IPS-18a (cell line): ENCODE measurements at regions not wholly inside any gene's neighbourhood (a gene's known extent, or its start where the extent isn't known, plus 50 kb on each side); places are given as distances from the start of the nearest gene placed in this dataset.

ENCODE experiments used
- H3K27ac ChIP-seq: one replicate; pipeline ENCODE4 v1.5.1; 2013; ENCODE audit warnings: low read length
- H3K27me3 ChIP-seq: one replicate; pipeline ENCODE4 v1.6.1; 2013; ENCODE audit warnings: mild to moderate bottlenecking, low read length; ENCODE audit not compliant: control insufficient read depth, insufficient read depth
- H3K36me3 ChIP-seq: one replicate; pipeline ENCODE4 v1.6.1; 2013; ENCODE audit warnings: low read depth, low read length; ENCODE audit not compliant: control insufficient read depth
- H3K4me1 ChIP-seq: one replicate; pipeline ENCODE4 v1.6.1; 2013; ENCODE audit warnings: low read depth, low read length; ENCODE audit not compliant: control insufficient read depth
- H3K4me3 ChIP-seq: one replicate; pipeline ENCODE4 v1.5.1; 2013; ENCODE audit warnings: low read length
- H3K9ac ChIP-seq: one replicate; pipeline ENCODE4 v1.6.1; 2013; ENCODE audit warnings: mild to moderate bottlenecking, low read length, moderate library complexity
- H3K9me3 ChIP-seq: one replicate; pipeline ENCODE4 v1.6.1; 2013; ENCODE audit warnings: low read depth, low read length; ENCODE audit not compliant: control insufficient read depth

DNA sequence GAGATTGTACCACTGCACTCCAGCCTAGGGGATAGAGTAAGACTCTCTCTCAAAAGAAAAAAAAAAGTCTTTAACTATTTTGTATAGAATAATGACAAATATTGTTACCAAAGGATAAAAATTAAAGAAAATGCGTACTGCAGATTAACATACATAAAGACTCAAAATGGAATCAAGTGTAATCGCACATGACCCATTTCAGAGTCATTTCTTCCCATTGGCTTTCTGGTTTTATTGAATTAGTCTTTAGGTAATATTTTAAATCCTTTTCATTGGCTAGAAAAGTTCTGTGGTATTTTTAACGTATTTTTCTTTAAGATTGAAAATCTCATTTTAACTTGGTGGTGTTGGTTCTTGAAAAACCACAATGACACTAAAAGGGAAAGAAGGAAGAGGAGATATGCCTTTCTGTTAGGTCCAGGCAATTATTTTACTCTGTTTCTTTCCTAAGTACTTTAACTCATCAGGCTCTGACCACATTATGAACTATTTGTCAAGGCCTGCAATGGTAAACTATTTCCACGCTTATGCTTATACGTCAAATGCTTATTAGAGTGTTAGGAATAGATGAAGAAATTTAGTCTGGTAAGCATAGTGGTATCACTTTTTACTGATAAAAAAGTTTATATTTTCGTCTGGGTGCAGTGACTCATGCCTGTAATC lies 52.3 kb downstream of the PLEKHG1 start:
- Histone ChIP-seq H3K36me3 (no peaks in the 10 kb centered on the region), H3K9me3 (no peaks in the 10 kb centered on the region), H3K4me3 (no peak overlapping the region), H3K27ac (no peak overlapping the region), H3K4me1 (peaks cover 4% of the 10 kb centered on the region), H3K9ac (no peak overlapping the region), H3K27me3 (no peaks in the 10 kb centered on the region)

DNA sequence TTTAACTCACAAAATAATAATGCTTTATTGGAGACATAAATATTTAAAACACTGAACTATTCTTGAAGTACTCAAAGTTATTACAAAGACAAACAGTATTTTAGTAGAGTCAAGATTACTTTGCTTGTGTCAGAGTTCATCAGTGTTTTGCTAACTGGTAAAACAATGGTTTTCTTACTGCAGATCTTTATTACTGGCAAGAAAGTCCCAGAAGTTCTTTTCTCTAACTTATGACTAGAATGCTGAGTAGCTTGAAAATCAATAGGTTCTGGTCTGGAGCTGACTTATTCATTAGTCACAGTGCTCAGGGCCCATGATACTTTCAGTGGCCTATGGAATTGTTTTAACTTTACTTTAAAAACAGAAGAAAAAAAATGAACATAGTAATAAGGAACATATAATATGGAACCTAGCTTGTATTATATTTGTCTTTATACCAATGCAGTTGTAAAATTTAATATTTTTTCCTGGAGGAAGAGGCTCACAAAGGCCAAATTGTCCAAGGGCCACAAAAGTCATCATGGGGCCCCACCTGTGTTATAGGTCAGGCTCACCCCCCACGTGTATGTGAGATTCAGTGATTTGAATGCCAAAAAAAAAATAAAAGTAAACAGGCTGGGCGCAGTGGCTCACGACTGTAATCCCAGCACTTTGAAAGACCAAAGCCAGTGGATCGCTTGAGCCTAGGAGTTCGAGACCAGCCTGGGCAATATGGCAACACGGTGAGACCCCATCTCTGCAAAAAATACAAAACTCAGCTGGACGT lies 53.3 kb downstream of the PLEKHG1 start:
- no peak overlapping the region for H3K27ac ChIP-seq
- no peaks in the 10 kb centered on the region for H3K9me3 ChIP-seq

DNA sequence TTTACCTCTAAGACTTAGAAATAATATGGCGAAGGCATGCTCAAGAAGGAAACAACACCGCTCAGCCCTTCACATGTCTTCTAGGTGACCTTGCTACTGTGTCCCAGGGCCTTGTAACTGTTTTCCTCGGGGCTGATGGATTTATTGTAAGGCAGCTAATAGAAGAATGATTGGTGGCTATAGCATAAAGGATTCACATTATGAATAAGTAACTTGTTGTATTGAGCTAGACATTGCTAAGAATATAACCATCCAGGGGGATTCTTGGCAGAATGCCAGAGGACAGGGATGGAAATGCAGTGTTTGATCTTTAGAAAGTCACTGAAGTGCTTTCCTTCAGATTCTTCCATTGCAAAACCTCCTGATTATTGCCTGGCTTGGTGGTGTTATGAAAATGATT lies 54.9 kb downstream of the PLEKHG1 start:
- no peaks in the 10 kb centered on the region for H3K36me3 ChIP-seq
- H3K4me3 ChIP-seq: no peak overlapping the region
- no peaks in the 10 kb centered on the region for H3K4me1 ChIP-seq
- no peaks in the 10 kb centered on the region for H3K27me3 ChIP-seq
- H3K9me3 ChIP-seq: no peaks in the 10 kb centered on the region
- H3K9ac ChIP-seq: no peak overlapping the region
- H3K27ac ChIP-seq: no peak overlapping the region

More for the DNA sequence above, 53.3 kb downstream of the PLEKHG1 start:
- Histone ChIP-seq H3K36me3 (no peaks in the 10 kb centered on the region), H3K9ac (no peak overlapping the region), H3K4me1 (no peaks in the 10 kb centered on the region), H3K27me3 (no peaks in the 10 kb centered on the region), H3K4me3 (no peak overlapping the region)

DNA sequence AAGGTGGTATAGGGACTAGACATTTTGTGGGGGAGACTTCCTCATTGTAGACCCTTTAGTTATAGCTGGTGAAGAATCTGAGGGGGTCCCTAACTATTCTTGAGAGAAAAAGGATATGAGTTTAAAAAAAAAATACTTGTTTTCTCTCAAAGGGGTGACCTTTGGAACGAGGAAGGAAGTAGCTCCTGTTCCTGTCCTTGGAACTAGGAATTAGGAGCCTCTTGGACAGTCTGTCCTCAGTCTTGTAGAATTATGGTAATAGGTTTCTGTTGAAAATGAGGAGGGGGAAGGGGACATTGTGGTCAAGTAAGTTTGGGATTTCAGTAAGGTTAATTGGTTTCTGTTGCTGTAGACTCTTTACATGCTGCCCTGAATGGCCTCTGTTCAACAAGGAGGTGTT lies 56.5 kb downstream of the PLEKHG1 start:
- Histone ChIP-seq H3K27me3 (no peaks in the 10 kb centered on the region), H3K9me3 (no peaks in the 10 kb centered on the region), H3K27ac (no peak overlapping the region), H3K36me3 (no peaks in the 10 kb centered on the region), H3K4me1 (no peaks in the 10 kb centered on the region), H3K9ac (no peak overlapping the region), H3K4me3 (no peak overlapping the region)

GRCh38 chr6:150658421-150658820 lies 58.7 kb downstream of the PLEKHG1 start:
- H3K4me3 ChIP-seq: no peak overlapping the region
- no peaks in the 10 kb centered on the region for H3K4me1 ChIP-seq
- H3K27ac ChIP-seq: no peak overlapping the region
- H3K36me3 ChIP-seq: no peaks in the 10 kb centered on the region
- H3K9ac ChIP-seq: no peak overlapping the region
- no peaks in the 10 kb centered on the region for H3K27me3 ChIP-seq
- no peaks in the 10 kb centered on the region for H3K9me3 ChIP-seq

- no peaks in the 10 kb centered on the region for H3K4me1 ChIP-seq
- H3K9ac ChIP-seq: no peak overlapping the region
- H3K27me3 ChIP-seq: no peaks in the 10 kb centered on the region
- H3K9me3 ChIP-seq: no peaks in the 10 kb centered on the region
- no peaks in the 10 kb centered on the region for H3K36me3 ChIP-seq
- H3K4me3 ChIP-seq: no peak overlapping the region
- H3K27ac ChIP-seq: no peak overlapping the region
These were observed 59.5 kb downstream of the PLEKHG1 start for GRCh38 chr6:150659046-150659763.

DNA sequence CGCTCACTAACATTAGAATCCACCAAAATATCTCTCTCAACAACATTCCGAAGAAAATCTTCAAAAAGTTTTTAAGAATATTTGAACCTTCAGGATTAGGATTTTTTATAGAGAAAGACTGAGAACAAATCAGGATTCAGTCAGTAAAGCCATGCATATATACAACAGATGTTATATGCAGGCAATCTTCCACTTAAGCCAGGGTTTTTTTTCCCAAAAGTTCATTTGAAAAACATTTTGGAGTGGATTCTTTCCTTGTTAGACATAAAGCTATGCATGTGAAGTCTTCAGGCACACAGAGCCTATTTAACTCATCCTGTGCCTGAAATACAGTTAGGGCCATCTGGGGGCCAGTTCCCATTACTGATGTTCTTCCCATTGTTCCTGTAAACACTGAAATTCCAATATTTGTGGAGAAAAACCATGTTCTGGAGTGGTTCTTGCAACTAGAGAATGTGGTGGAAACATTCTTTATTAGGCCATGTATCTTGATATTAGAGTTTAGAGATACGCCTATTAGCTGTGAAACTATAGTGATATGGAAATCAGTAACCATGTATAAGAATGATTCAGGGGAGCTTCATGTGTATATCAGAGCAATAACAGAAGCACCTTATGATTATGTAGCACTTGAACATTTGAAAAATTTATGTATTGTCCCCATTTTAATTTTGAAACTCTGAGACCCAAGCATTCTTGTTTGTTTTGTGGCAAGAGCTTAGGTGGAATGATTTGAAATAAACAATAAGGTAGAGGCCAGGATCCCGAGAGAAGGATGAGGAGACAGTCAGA lies 61.7 kb downstream of the PLEKHG1 start:
- H3K4me1 ChIP-seq: no peaks in the 10 kb centered on the region
- no peaks in the 10 kb centered on the region for H3K27me3 ChIP-seq
- no peak overlapping the region for H3K9ac ChIP-seq
- H3K4me3 ChIP-seq: no peak overlapping the region
- no peak overlapping the region for H3K27ac ChIP-seq
- H3K36me3 ChIP-seq: no peaks in the 10 kb centered on the region
- no peaks in the 10 kb centered on the region for H3K9me3 ChIP-seq

- H3K36me3 ChIP-seq: no peaks in the 10 kb centered on the region
- no peak overlapping the region for H3K27ac ChIP-seq
- H3K4me1 ChIP-seq: no peaks in the 10 kb centered on the region
These were observed 63.1 kb downstream of the PLEKHG1 start for GRCh38 chr6:150662814-150663213.

GRCh38 chr6:150664091-150664490 lies 64.4 kb downstream of the PLEKHG1 start:
- H3K9ac ChIP-seq: no peak overlapping the region
- H3K4me1 ChIP-seq: peaks cover 5% of the 10 kb centered on the region
- H3K27ac ChIP-seq: no peak overlapping the region
- no peak overlapping the region for H3K4me3 ChIP-seq
- H3K36me3 ChIP-seq: no peaks in the 10 kb centered on the region
- H3K9me3 ChIP-seq: no peaks in the 10 kb centered on the region
- H3K27me3 ChIP-seq: no peaks in the 10 kb centered on the region

More at GRCh38 chr6:150662814-150663213, 63.1 kb downstream of the PLEKHG1 start:
- H3K9ac ChIP-seq: no peak overlapping the region
- no peaks in the 10 kb centered on the region for H3K9me3 ChIP-seq
- H3K27me3 ChIP-seq: no peaks in the 10 kb centered on the region
- no peak overlapping the region for H3K4me3 ChIP-seq

DNA sequence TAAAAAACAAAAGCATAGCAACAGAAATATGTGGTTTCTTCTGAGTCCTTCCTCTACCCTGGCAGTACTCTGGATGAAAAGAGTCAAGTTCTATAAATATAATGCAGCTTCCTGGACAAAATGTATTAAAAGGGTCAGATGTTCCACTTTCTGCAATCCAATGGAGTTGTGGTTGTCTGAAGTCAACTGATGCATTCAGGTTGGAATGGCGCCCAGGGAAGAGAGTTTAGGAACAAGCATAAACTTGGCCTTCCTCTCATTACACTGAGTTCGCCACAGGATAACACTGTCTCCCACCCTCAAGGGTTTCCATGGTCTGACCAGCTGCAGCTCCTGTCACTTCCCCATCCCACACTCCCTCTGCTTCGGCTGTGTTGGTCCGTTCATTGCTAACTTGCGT lies 66.4 kb downstream of the PLEKHG1 start:
- Histone ChIP-seq H3K27me3 (no peaks in the 10 kb centered on the region), H3K9ac (no peak overlapping the region), H3K27ac (no peak overlapping the region), H3K4me3 (no peak overlapping the region), H3K36me3 (no peaks in the 10 kb centered on the region), H3K9me3 (no peaks in the 10 kb centered on the region), H3K4me1 (peaks cover 8% of the 10 kb centered on the region)

DNA sequence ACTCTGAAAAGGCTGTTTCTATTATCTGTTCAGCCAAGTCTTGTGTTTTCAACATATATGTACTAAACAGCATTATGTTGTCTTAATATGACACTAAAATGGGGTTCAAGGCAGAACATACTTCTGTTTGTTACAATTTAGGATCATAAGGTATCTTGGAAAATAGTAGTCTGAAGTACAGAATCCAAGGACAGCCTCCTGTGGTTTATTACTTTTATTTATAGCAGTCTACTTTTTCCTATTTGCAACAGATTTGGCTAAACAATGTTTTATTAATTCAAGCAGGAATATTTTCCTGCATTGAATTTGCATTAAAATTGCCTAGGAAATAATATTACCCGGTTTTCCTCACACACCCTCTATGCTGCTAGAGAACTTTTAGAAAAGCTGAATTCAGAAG lies 67.7 kb downstream of the PLEKHG1 start:
- no peaks in the 10 kb centered on the region for H3K27me3 ChIP-seq
- H3K27ac ChIP-seq: no peak overlapping the region
- no peak overlapping the region for H3K4me3 ChIP-seq
- H3K9me3 ChIP-seq: no peaks in the 10 kb centered on the region
- H3K4me1 ChIP-seq: peaks cover 8% of the 10 kb centered on the region
- no peak overlapping the region for H3K9ac ChIP-seq
- H3K36me3 ChIP-seq: no peaks in the 10 kb centered on the region
